K562 (cell line): ENCODE measurements at regions not wholly inside any gene's neighbourhood (a gene's known extent, or its start where the extent isn't known, plus 50 kb on each side); places are given as distances from the start of the nearest gene placed in this dataset.

Experiments used
- ATAC-seq: fragments of 200-7000 bp; cut with Tn5 transposase; 3 replicates; pipeline ENCODE4 v1.9.1; 2020; ENCODE audit warnings: moderate library complexity
- BruUV-seq: library from RNA; stranded (reverse); fragments of 400-500 nt; replicated peaks from 2 replicates; lab custom pipeline; 2021; lab: Mats Ljungman, UMichigan
- CTCF ChIA-PET: fragments of 300-600 bp; formaldehyde crosslinking; extraction: SDS; loops from one replicate; lab custom pipeline; 2021; ENCODE audit warnings: low intra/inter-chr PET ratio; lab: Yijun Ruan, JAX
- POLR2A ChIA-PET: fragments of 300-600, 350-650 bp; sonication (Branson Sonifier 250); formaldehyde crosslinking; extraction: SDS; loops from one replicate; lab custom pipeline; 2021; ENCODE audit warnings: antibody characterized with exemption, inconsistent platforms; lab: Yijun Ruan, JAX
- DNase-seq, 4 experiments: peaks; one replicate each; pipeline versions ENCODE4 v3.0.0 to v3.0.0-alpha.2; 2011 to 2018; ENCODE audit warnings: low spot score in 3 of 4, mixed read lengths in 3 of 4; ENCODE audit errors: extremely low read depth in 1 of 4
- FAIRE-seq: peaks from 2 replicates; lab custom pipeline; 2011; peaks lifted over from hg19 to GRCh38; lab: Jason Lieb, UNC
- H2AFZ ChIP-seq: 2 replicates; pipeline ENCODE4 v1.6.0; 2011; ENCODE audit warnings: low read depth, low read length, control low read depth, inconsistent platforms
- H3K27ac ChIP-seq: fragments of 200-600 bp; 3 replicates; pipeline ENCODE4 v1.8.0; 2011; ENCODE audit warnings: low read depth, mild to moderate bottlenecking, control low read depth, inconsistent platforms, low read length, moderate library complexity, mixed read lengths; ENCODE audit errors: extremely low read depth
- H3K27me3 ChIP-seq, 2 experiments: fragments of 300-600 bp in 1 of 2; 2 replicates in 1 of 2; 3 replicates in 1 of 2; pipeline versions ENCODE4 v1.6.0 to v1.8.0; 2011; ENCODE audit warnings: inconsistent platforms in 2 of 2, low read length in 2 of 2, mild to moderate bottlenecking in 1 of 2, mixed read lengths in 1 of 2, moderate library complexity in 1 of 2; ENCODE audit not compliant: control insufficient read depth in 2 of 2, insufficient read depth in 2 of 2
- H3K36me3 ChIP-seq: fragments of 300-600 bp; 3 replicates; pipeline ENCODE4 v1.8.0; 2011; ENCODE audit warnings: mild to moderate bottlenecking, low read length, inconsistent platforms; ENCODE audit not compliant: control insufficient read depth, insufficient read depth
- H3K4me1 ChIP-seq, 2 experiments: fragments of 200-600 bp in 1 of 2; replicated peaks in 1 of 2; 2 replicates in 1 of 2; 3 replicates in 1 of 2; pipeline versions ENCODE4 v1.5.1 to v1.8.0; 2011; ENCODE audit warnings: inconsistent platforms in 2 of 2, low read length in 2 of 2, mild to moderate bottlenecking in 1 of 2, mixed read lengths in 1 of 2, moderate library complexity in 1 of 2; ENCODE audit not compliant: control insufficient read depth in 2 of 2, insufficient read depth in 2 of 2
- H3K4me2 ChIP-seq: 2 replicates; pipeline ENCODE4 v1.6.1; 2011; ENCODE audit warnings: low read length, control low read depth, inconsistent platforms, mixed read lengths; ENCODE audit not compliant: insufficient read depth
- H3K4me3 ChIP-seq: fragments of 200-600 bp; sonication (generic), shearing (Covaris generic); 2 replicates; pipeline ENCODE4 v1.5.1; 2016; ENCODE audit warnings: control low read depth, inconsistent platforms
- H3K79me2 ChIP-seq: fragments of 200-600 bp; 3 replicates; pipeline ENCODE4 v1.8.0; 2011; ENCODE audit warnings: low read length, inconsistent platforms; ENCODE audit not compliant: control insufficient read depth, insufficient read depth
- H3K9ac ChIP-seq, 2 experiments: 2 replicates each; pipeline versions ENCODE4 v1.6.0 to v1.6.1; 2011; ENCODE audit warnings: low read depth in 2 of 2, low read length in 2 of 2, control low read depth in 1 of 2, inconsistent platforms in 1 of 2, mild to moderate bottlenecking in 1 of 2, mixed read lengths in 1 of 2; ENCODE audit not compliant: insufficient read depth in 1 of 2
- H3K9me1 ChIP-seq: one replicate; pipeline ENCODE4 v1.6.0; 2011; ENCODE audit warnings: inconsistent platforms, mild to moderate bottlenecking, low read length, moderate library complexity; ENCODE audit not compliant: control insufficient read depth, insufficient read depth
- H3K9me3 ChIP-seq: replicated peaks from 2 replicates; pipeline ENCODE4 v1.5.1; 2011; ENCODE audit warnings: low read depth, low read length, inconsistent platforms; ENCODE audit not compliant: control insufficient read depth, insufficient read depth
- H4K20me1 ChIP-seq: replicated peaks from 2 replicates; pipeline ENCODE4 v1.6.1; 2011; ENCODE audit warnings: low read length, inconsistent platforms, mixed read lengths; ENCODE audit not compliant: control insufficient read depth, insufficient read depth
- ESRRA ChIP-seq: fragments of 450-650 bp; IDR thresholded peaks from 2 replicates; pipeline ENCODE4 v1.6.1; 2014; ENCODE audit warnings: low read depth, mild to moderate bottlenecking, moderate library complexity, borderline replicate concordance
- NFE2 ChIP-seq: IDR thresholded peaks from 2 replicates; pipeline ENCODE4 v1.6.1; 2014; ENCODE audit warnings: antibody characterized with exemption, low read depth
- TAF15 ChIP-seq: fragments of 200-400 bp; formaldehyde crosslinking; IDR thresholded peaks from 2 replicates; pipeline ENCODE4 v1.6.1; 2017; ENCODE audit warnings: mild to moderate bottlenecking, low read depth, low read length, moderate library complexity
- ZNF224 ChIP-seq: sonication (generic); formaldehyde crosslinking; IDR thresholded peaks from 2 replicates; pipeline ENCODE4 v1.8.0; 2022; ENCODE audit warnings: mild to moderate bottlenecking, missing genetic modification reagents
- WGBS: fragments of 100-300 bp; shearing (Covaris generic); methylation state at CpG from one replicate; pipeline ENCODE4 v1.1.6; 2016; ENCODE audit warnings: low coverage, mixed read lengths; ENCODE audit not compliant: insufficient coverage; ENCODE audit errors: missing lambda C conversion rate; 5-methylcytosine and 5-hydroxymethylcytosine counted together
- in situ Hi-C: fragments of 300-500 bp; cut with MboI; formaldehyde crosslinking; loops from 4 replicates; pipeline ENCODE4 v1.15.0; 2018; ENCODE audit warnings: inconsistent platforms, mixed read lengths
- intact Hi-C: fragments of 100-400 bp; cut with micrococcal nuclease; formaldehyde crosslinking; loops from 2 replicates; pipeline ENCODE4 v1.14.2; 2022

- CTCF ChIA-PET, result interaction anchor here (0.6 kb wide), 1 partner anchor 772 kb away, joined by 4 read pairs; no protein-coding TSS in a partner anchor
- Histone ChIP-seq H4K20me1 (no peaks in the 10 kb centered on the region), H3K4me2 (no peak overlapping the region), H3K27me3 (no peaks in the 10 kb centered on the region), H3K36me3 (no peaks in the 10 kb centered on the region), H2AFZ (no peak overlapping the region), H3K4me3 (no peak overlapping the region), H3K9me1 (no peaks in the 10 kb centered on the region), H3K9me3 (no peaks in the 10 kb centered on the region), H3K4me1 (no peaks in the 10 kb centered on the region), H3K79me2 (no peaks in the 10 kb centered on the region), H3K27ac (no peak overlapping the region), H3K9ac (no peak overlapping the region)
- 16% methylated on average over 2 of the region's 2 CpGs for WGBS
- ATAC-seq, result no peak
- BruUV-seq, result no TSS peak
- intact Hi-C loops (no loop called here), in situ Hi-C loops (no loop called here)
- no peak for FAIRE-seq
- POLR2A ChIA-PET, result no interaction called here
- DNase-seq, result no peak
- TF ChIP-seq TAF15 (no peak), ZNF224 (CRISPR knock-in tag) (no peak)
These were observed 716.5 kb upstream of the KCND2 start for GRCh38 chr7:119556436-119556835.

- intact Hi-C loops, result no loop called here
- no peak overlapping the region for H3K4me3 ChIP-seq
- no peaks in the 10 kb centered on the region for H3K9me3 ChIP-seq
- H3K27ac ChIP-seq, result no peak overlapping the region
- ATAC-seq, result no peak
- no peak for FAIRE-seq
- H3K79me2 ChIP-seq, result no peaks in the 10 kb centered on the region
- no peak overlapping the region for H3K4me2 ChIP-seq
- H3K9ac ChIP-seq, result no peak overlapping the region
- CTCF ChIA-PET, result no interaction called here
- no peaks in the 10 kb centered on the region for H3K27me3 ChIP-seq
- H3K36me3 ChIP-seq, result no peaks in the 10 kb centered on the region
- H3K9me1 ChIP-seq, result no peaks in the 10 kb centered on the region
- 12% methylated on average over 2 of the region's 2 CpGs for WGBS
- no peak overlapping the region for H2AFZ ChIP-seq
- TF ChIP-seq NFE2 (0 out of 2 replicates have a peak, but pooled peaks have one; percentile 16), ESRRA (no peak)
- TF ChIP-seq, all 486 proteins: peak for 1
- H4K20me1 ChIP-seq, result no peaks in the 10 kb centered on the region
- H3K4me1 ChIP-seq, result no peaks in the 10 kb centered on the region
- DNase-seq, result no peak
- POLR2A ChIA-PET, result no interaction called here
- in situ Hi-C loops, result no loop called here
- no TSS peak for BruUV-seq
These were observed 711.2 kb upstream of the KCND2 start for GRCh38 chr7:119561751-119562150.
